ENCODE measurements at regions not wholly inside any gene's neighbourhood (a gene's known extent, or its start where the extent isn't known, plus 50 kb on each side); places are given as distances from the start of the nearest gene placed in this dataset.

GRCh38 chr1:87985071-87985470 is 656.4 kb downstream of the LMO4 start (continued):
- no peak for TF ChIP-seq SKIL (IDR thresholded peaks at IDR 0.05; ENCODE audit: low read depth, poor library complexity, severe bottlenecking)
- TF ChIP-seq CREM (IDR thresholded peaks at IDR 0.05; ENCODE audit: low read depth) = no peak
- TF ChIP-seq FOXK2 (IDR thresholded peaks at IDR 0.05) = no peak
- TF ChIP-seq ZNF207 (IDR thresholded peaks at IDR 0.05; ENCODE audit: borderline replicate concordance) = no peak

- intact Hi-C loops (cut with micrococcal nuclease; ENCODE audit: unreplicated experiment) (no loop called here), in situ Hi-C loops (cut with MboI) (no loop called here)
- Histone ChIP-seq H3K79me2 (ENCODE audit: control insufficient read depth, insufficient read depth, low read length) (no peaks in the 10 kb centered on the region), H3K4me2 (ENCODE audit: control insufficient read depth, insufficient read depth) (no peak overlapping the region), H3K4me3 (no peak overlapping the region), H4K20me1 (ENCODE audit: control insufficient read depth, insufficient read depth) (no peaks in the 10 kb centered on the region), H3K9me3 (replicated peaks; ENCODE audit: control insufficient read depth, insufficient read depth, low read length) (no peaks in the 10 kb centered on the region), H2AFZ (ENCODE audit: control insufficient read depth, low read depth, low read length) (no peak overlapping the region), H3K36me3 (ENCODE audit: control insufficient read depth in 2 of 2, insufficient read depth in 2 of 2, low read length in 1 of 2) (no peaks in the 10 kb centered on the region), H3K27ac (ENCODE audit: control insufficient read depth, insufficient read depth) (no peak overlapping the region), H3K9ac (ENCODE audit: control insufficient read depth, insufficient read depth, low read length) (no peak overlapping the region), H3K27me3 (replicated peaks in 1 of 2; ENCODE audit: control insufficient read depth in 2 of 2, insufficient read depth in 2 of 2, low read length in 1 of 2) (no peaks in the 10 kb centered on the region), H3K4me1 (ENCODE audit: control insufficient read depth, insufficient read depth, low read length) (no peaks in the 10 kb centered on the region)
- RAD21 ChIA-PET (ENCODE audit: unreplicated experiment) = no interaction called here
- FAIRE-seq = no peak
- no peak for ATAC-seq
- TF ChIP-seq LARP7 (IDR thresholded peaks at IDR 0.05) (no peak), FOXM1 (IDR thresholded peaks at IDR 0.05; ENCODE audit: low read depth, low read length) (no peak), SP1 (IDR thresholded peaks at IDR 0.05; ENCODE audit: low read depth, low read length) (no peak), BHLHE40 (IDR thresholded peaks at IDR 0.05; ENCODE audit: borderline replicate concordance in 1 of 2, low read depth in 2 of 2, low read length in 1 of 2) (peak in 1 of 2 experiments; percentile 63; a peak in 1 of 4 replicates), MXI1 (IDR thresholded peaks at IDR 0.05; ENCODE audit: low read depth, low read length) (no peak), STAT1 (conservative IDR thresholded peaks at IDR 0.05) (no peak), ZZZ3 (IDR thresholded peaks at IDR 0.05; ENCODE audit: control insufficient read depth, insufficient read length, low read depth) (no peak), NFXL1 (IDR thresholded peaks at IDR 0.05; ENCODE audit: borderline replicate concordance) (no peak)
- 19% methylated on average over 6 of the region's 6 CpGs for WGBS (ENCODE audit: insufficient coverage, insufficient replicate concordance, low lambda C conversion rate, missing lambda C conversion rate)
- no TSS peak for BruUV-seq (replicated peaks)
- POLR2A ChIA-PET = no interaction called here
- CTCF ChIA-PET = interaction anchor here (1.4 kb wide), 1 partner anchor 10 kb away, joined by 3 read pairs; no protein-coding TSS in a partner anchor
- no peak for DNase-seq (ENCODE audit: low read depth, low spot score)
- SMC1A ChIA-PET (ENCODE audit: uncharacterized antibody, unreplicated experiment) = no interaction called here
Measured at GRCh38 chr1:87986130-87986866, 657.6 kb downstream of the LMO4 start.

Data from GM12878 (cell line).